ENCODE measurements at regions not wholly inside any gene's neighbourhood (a gene's known extent, or its start where the extent isn't known, plus 50 kb on each side); places are given as distances from the start of the nearest gene placed in this dataset.

DNA sequence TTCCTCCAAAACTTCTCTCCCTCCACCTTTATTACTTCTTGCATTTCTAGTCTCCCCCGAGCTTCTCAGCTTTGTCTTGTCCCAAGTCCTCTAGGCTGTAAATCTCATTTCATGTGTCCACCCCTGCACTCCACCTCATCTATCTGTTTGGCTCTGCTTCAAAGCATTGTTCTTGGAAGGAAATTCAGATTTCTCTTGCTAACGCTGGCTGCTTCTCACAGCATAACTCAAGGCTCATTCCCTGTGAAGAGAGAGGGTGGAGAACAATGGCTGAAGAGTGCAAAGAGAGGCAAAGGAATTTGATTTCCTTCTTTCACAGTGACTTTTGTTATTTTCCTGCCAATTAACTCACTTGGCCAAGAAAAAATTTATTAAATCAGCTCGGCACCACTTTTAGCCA lies 476.5 kb downstream of the TMEM114 start:
- H2AFZ ChIP-seq (replicated peaks): no peak overlapping the region
- no peak overlapping the region for H3K4me2 ChIP-seq
- H3K27ac ChIP-seq: no peak overlapping the region
- H3K36me3 ChIP-seq: no peaks in the 10 kb centered on the region
- H3K4me1 Mint-ChIP-seq: peaks cover 7% of the 10 kb centered on the region
- no peaks in the 10 kb centered on the region for H3K9me3 ChIP-seq (ENCODE audit: low read depth)
- H3K4me3 Mint-ChIP-seq: no peak overlapping the region
- H3F3A ChIP-seq (ENCODE audit: low read depth): no peaks in the 10 kb centered on the region
- DNase-seq (ENCODE audit: low spot score): no peak
- H4K20me1 ChIP-seq (ENCODE audit: low read depth): no peaks in the 10 kb centered on the region
- H3K27ac Mint-ChIP-seq: no peak overlapping the region
- no peaks in the 10 kb centered on the region for H3K27me3 ChIP-seq
- H3K9ac ChIP-seq: no peak overlapping the region
- H3K27me3 Mint-ChIP-seq (ENCODE audit: insufficient read depth, low read depth): peaks cover 5% of the 10 kb centered on the region
- TF ChIP-seq EZH2phosphoT487 (IDR thresholded peaks at IDR 0.05) (no peak), EZH2 (IDR thresholded peaks at IDR 0.05) (no peak)
- TF ChIP-seq, protein P1, sequence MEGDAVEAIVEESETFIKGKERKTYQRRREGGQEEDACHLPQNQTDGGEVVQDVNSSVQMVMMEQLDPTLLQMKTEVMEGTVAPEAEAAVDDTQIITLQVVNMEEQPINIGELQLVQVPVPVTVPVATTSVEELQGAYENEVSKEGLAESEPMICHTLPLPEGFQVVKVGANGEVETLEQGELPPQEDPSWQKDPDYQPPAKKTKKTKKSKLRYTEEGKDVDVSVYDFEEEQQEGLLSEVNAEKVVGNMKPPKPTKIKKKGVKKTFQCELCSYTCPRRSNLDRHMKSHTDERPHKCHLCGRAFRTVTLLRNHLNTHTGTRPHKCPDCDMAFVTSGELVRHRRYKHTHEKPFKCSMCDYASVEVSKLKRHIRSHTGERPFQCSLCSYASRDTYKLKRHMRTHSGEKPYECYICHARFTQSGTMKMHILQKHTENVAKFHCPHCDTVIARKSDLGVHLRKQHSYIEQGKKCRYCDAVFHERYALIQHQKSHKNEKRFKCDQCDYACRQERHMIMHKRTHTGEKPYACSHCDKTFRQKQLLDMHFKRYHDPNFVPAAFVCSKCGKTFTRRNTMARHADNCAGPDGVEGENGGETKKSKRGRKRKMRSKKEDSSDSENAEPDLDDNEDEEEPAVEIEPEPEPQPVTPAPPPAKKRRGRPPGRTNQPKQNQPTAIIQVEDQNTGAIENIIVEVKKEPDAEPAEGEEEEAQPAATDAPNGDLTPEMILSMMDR (IDR thresholded peaks at IDR 0.05): no peak
- no peaks in the 10 kb centered on the region for H3K4me1 ChIP-seq
- no peaks in the 10 kb centered on the region for H3K79me2 ChIP-seq (ENCODE audit: low read depth)
- peaks cover 19% of the 10 kb centered on the region for H3K9me3 Mint-ChIP-seq
- peaks cover 2% of the 10 kb centered on the region for H3K36me3 Mint-ChIP-seq
- H3K4me3 ChIP-seq: no peak overlapping the region

DNA sequence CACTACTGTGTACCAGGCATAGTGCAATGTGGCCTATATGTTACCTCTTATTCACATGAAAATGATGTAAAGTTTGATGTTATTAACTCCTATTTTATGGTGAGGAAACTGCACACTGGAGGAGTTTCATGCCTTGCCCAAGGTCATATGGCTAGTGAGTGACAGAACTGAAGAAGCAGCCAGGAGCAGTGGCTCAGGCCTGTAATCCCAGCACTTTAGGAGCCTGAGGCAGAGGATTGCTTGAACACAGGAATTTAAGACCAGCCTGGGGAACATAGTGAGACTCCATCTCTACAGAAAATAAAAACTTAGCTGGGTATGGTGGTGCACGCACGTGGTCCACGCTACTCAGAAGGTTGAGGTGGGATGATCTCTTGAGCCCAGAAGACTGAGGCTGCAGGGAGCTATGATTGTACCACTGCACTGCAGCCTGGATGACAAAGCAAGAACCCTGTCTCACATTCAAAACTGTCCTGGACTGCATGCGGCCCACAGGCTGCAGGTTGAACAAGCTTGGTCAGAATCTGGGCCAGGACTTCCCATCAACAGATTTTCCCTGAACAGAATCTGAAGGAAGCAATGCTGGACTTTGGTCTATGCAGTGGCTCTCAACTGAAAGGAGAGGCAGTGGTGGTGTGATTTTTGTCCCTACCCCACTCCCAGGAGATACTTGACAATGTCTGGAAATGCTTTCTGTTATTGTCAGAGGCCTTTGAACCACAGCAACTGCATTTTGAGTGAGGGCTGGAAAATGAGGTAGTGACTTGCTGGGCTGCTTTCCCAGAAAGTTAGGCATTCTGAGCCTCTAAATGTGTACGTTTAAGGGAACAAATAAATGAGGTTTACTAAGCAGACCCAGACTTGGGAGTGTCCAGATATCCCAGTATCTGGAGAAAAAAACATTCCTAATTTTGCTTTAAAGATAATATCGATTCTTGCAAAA lies 479.5 kb downstream of the TMEM114 start:
- Mint-ChIP-seq H3K36me3 (peaks cover 2% of the 10 kb centered on the region), H3K4me3 (no peak overlapping the region), H3K9me3 (peaks cover 18% of the 10 kb centered on the region), H3K4me1 (peaks cover 6% of the 10 kb centered on the region), H3K27ac (no peak overlapping the region), H3K27me3 (ENCODE audit: insufficient read depth, low read depth) (peaks cover 4% of the 10 kb centered on the region)
- Histone ChIP-seq H3K79me2 (ENCODE audit: low read depth) (no peaks in the 10 kb centered on the region), H3K4me3 (no peak overlapping the region), H3K4me1 (no peaks in the 10 kb centered on the region), H3K27me3 (no peaks in the 10 kb centered on the region), H3K36me3 (no peaks in the 10 kb centered on the region), H3K9ac (no peak overlapping the region), H3F3A (ENCODE audit: low read depth) (no peaks in the 10 kb centered on the region), H3K27ac (no peak overlapping the region), H2AFZ (replicated peaks) (no peak overlapping the region), H4K20me1 (ENCODE audit: low read depth) (no peaks in the 10 kb centered on the region), H3K4me2 (no peak overlapping the region), H3K9me3 (ENCODE audit: low read depth) (no peaks in the 10 kb centered on the region)
- TF ChIP-seq EZH2phosphoT487 (IDR thresholded peaks at IDR 0.05): no peak
- TF ChIP-seq, protein P1 (IDR thresholded peaks at IDR 0.05): no peak
- no peak for TF ChIP-seq EZH2 (IDR thresholded peaks at IDR 0.05)
- no peak for DNase-seq (ENCODE audit: low spot score)

DNA sequence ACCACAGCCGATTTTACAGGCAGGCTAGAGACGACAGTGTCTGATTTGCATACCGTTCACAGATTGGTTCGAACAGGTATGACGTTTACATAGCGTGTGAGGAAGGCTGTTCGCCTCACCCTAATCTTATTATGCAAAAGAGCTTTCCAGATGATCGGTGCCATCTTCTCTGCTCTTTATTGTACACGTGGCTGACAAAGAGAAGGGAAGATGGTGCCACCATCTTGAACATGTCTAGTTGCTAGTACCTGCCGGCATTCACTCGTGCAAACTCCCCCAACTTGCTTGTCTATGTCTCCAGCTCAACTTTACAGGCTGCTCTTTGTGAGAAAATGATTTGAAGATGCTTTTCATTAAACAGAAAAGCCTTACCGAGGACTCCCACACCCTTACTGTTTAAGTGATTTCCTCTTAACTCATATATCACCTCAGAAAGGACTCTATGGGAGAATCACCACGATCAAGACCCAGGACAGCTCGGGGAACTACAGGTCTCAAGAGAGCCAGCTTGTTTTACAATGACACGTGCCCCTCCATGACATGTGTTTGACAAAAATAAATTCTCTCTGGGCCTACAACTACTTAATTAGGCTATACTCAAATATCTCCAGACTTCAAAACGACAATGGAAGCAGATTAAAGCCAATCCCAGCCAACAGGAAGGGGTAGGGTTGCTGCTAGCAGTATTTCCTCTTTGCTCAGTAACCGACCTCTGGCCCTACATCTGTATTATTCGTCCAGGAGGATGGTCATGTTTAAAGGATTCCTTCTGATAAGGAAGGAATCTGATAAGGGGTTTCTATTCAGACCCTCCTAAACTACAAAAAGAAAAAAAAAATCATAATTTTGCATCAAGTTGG lies 480.6 kb downstream of the TMEM114 start:
- Histone ChIP-seq H3K4me2 (no peak overlapping the region), H4K20me1 (ENCODE audit: low read depth) (no peaks in the 10 kb centered on the region), H3K79me2 (ENCODE audit: low read depth) (no peaks in the 10 kb centered on the region), H3K36me3 (no peaks in the 10 kb centered on the region), H2AFZ (replicated peaks) (no peak overlapping the region), H3K27me3 (no peaks in the 10 kb centered on the region), H3F3A (ENCODE audit: low read depth) (no peaks in the 10 kb centered on the region), H3K4me1 (no peaks in the 10 kb centered on the region), H3K4me3 (no peak overlapping the region), H3K27ac (no peak overlapping the region), H3K9ac (no peak overlapping the region), H3K9me3 (ENCODE audit: low read depth) (no peaks in the 10 kb centered on the region)
- DNase-seq (ENCODE audit: low spot score): no peak
- Mint-ChIP-seq H3K27ac (no peak overlapping the region), H3K4me3 (no peak overlapping the region), H3K4me1 (no peaks in the 10 kb centered on the region), H3K36me3 (no peaks in the 10 kb centered on the region), H3K27me3 (ENCODE audit: insufficient read depth, low read depth) (peaks cover 2% of the 10 kb centered on the region), H3K9me3 (peaks cover 12% of the 10 kb centered on the region)
- TF ChIP-seq EZH2 (IDR thresholded peaks at IDR 0.05): no peak
- TF ChIP-seq, protein P1 (IDR thresholded peaks at IDR 0.05): no peak

Data from neural progenitor cell (in vitro differentiated cells).